Suprapubic skin (tissue), 3 donors: ENCODE measurements at regions not wholly inside any gene's neighbourhood (a gene's known extent, or its start where the extent isn't known, plus 50 kb on each side); places are given as distances from the start of the nearest gene placed in this dataset.

ENCODE experiments used
- EP300 ChIP-seq: sonication (generic); formaldehyde crosslinking; IDR thresholded peaks from one replicate; pipeline ENCODE4 v1.6.1; 2017; ENCODE audit warnings: antibody characterized with exemption
- TF ChIP-seq, protein P1 (sequence below), 2 donors: fragments of 200-600 bp in 1 of 2; fragments of 450-650 bp in 1 of 2; sonication (generic) in 1 of 2; IDR thresholded peaks; one replicate each; pipeline ENCODE4 v1.5.1; 2016 to 2019; ENCODE audit warnings: antibody characterized with exemption in 2 of 2, mild to moderate bottlenecking in 1 of 2, moderate library complexity in 1 of 2

DNA sequence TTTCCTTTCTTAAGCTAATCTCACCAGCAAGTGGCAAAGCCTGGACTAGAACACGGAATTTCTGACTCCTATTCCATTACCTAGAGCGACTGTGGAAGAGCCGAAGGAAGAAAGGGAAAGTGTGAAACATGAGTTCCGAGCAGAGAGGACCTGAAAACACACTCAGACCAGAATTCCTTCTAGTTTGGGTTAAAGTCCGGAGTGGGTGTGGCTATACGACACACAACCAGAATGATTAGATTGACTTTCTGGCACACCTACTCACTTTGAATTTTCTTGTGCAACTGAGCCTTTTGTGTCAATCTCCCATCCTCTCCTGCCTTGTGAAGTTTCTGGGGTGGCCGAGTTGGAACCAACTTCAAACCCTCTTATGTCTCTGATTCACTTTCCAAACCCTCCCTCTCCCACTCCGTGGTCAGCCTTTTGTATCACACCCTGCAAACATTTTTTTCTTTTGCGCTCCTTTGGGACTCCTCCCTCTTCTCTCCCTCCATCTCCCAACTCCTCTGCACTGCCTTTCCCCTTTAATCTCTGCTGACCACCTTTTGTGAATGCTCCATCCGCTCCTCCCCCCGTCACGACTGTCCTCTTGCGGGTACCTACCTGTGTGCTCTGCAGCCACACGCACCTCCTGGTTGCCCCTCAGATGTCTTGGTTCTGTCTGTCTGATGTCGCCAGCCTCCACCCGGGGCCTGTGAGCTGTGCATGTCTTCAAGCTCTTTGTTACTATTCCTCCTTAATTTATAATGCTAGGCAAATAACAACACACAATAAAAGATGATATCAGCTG lies 86.3 kb upstream of the BLID start:
- TF ChIP-seq, protein P1, sequence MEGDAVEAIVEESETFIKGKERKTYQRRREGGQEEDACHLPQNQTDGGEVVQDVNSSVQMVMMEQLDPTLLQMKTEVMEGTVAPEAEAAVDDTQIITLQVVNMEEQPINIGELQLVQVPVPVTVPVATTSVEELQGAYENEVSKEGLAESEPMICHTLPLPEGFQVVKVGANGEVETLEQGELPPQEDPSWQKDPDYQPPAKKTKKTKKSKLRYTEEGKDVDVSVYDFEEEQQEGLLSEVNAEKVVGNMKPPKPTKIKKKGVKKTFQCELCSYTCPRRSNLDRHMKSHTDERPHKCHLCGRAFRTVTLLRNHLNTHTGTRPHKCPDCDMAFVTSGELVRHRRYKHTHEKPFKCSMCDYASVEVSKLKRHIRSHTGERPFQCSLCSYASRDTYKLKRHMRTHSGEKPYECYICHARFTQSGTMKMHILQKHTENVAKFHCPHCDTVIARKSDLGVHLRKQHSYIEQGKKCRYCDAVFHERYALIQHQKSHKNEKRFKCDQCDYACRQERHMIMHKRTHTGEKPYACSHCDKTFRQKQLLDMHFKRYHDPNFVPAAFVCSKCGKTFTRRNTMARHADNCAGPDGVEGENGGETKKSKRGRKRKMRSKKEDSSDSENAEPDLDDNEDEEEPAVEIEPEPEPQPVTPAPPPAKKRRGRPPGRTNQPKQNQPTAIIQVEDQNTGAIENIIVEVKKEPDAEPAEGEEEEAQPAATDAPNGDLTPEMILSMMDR (IDR thresholded peaks at IDR 0.05): no peak
- TF ChIP-seq EP300: no peak
